NCI-H2107 treated with DMSO at 0.1 percent for 48 hours (cell line): ENCODE measurements at regions not wholly inside any gene's neighbourhood (a gene's known extent, or its start where the extent isn't known, plus 50 kb on each side); places are given as distances from the start of the nearest gene placed in this dataset.
"Not testable (repeated sequence)": the region's sequence is repeated elsewhere in the genome, so short reads cannot be mapped to it uniquely, and the experiment has no call there.

Experiments used
- DNase-seq: peaks from one replicate; lab custom pipeline; 2025; ENCODE audit not compliant: unreplicated experiment; lab: John Stamatoyannopoulos, UW

- no peak for DNase-seq
Measured at GRCh38 chr21:31609081-31609480, 50.4 kb upstream of the SOD1 start.

GRCh38 chr21:31607791-31608190 is 51.7 kb upstream of the SOD1 start:
- DNase-seq = no peak

- no peak for DNase-seq
Measured at GRCh38 chr21:31606081-31606874, 53.2 kb upstream of the SOD1 start.

GRCh38 chr21:31604591-31605190 is 54.8 kb upstream of the SOD1 start:
- DNase-seq = peak; percentile 72

GRCh38 chr21:31599563-31599962 is 59.9 kb upstream of the SOD1 start:
- DNase-seq = no peak

- no peak for DNase-seq
Measured at GRCh38 chr21:31599013-31599412, 60.5 kb upstream of the SOD1 start.

GRCh38 chr21:31597683-31598082 is 61.8 kb upstream of the SOD1 start:
- DNase-seq = no peak

- DNase-seq = no peak
Measured at GRCh38 chr21:31596055-31596454, 63.4 kb upstream of the SOD1 start.

GRCh38 chr21:31594726-31595125 is 64.8 kb upstream of the SOD1 start:
- DNase-seq = no peak

- no peak for DNase-seq
Measured at GRCh38 chr21:31594279-31594678, 65.2 kb upstream of the SOD1 start.

- peak; percentile 49 for DNase-seq
Measured at GRCh38 chr21:31592963-31593560, 66.4 kb upstream of the SOD1 start.

GRCh38 chr21:31592516-31592915 is 67.0 kb upstream of the SOD1 start:
- no peak for DNase-seq

- no peak for DNase-seq
Measured at GRCh38 chr21:31589820-31590219, 69.7 kb upstream of the SOD1 start.

- DNase-seq = no peak
Measured at GRCh38 chr21:31586118-31586517, 73.4 kb upstream of the SOD1 start.

GRCh38 chr21:31583937-31584336 is 75.6 kb upstream of the SOD1 start:
- not testable (repeated sequence) for DNase-seq

GRCh38 chr21:31583498-31583897 is 76.0 kb upstream of the SOD1 start:
- no peak for DNase-seq

- DNase-seq = peak; percentile 47
Measured at GRCh38 chr21:31580866-31581276, 78.6 kb upstream of the SOD1 start.

- DNase-seq = no peak
Measured at GRCh38 chr21:31577271-31577670, 82.2 kb upstream of the SOD1 start.

- DNase-seq = no peak
Measured at GRCh38 chr21:31576428-31576827, 83.1 kb upstream of the SOD1 start.

- DNase-seq = no peak
Measured at GRCh38 chr21:31573217-31573616, 86.3 kb upstream of the SOD1 start.

- no peak for DNase-seq
Measured at GRCh38 chr21:31571879-31572278, 87.6 kb upstream of the SOD1 start.

GRCh38 chr21:31570824-31571566 is 88.5 kb upstream of the SOD1 start:
- peak; percentile 2 for DNase-seq
